ENCODE measurements at regions not wholly inside any gene's neighbourhood (a gene's known extent, or its start where the extent isn't known, plus 50 kb on each side); places are given as distances from the start of the nearest gene placed in this dataset.

DNA sequence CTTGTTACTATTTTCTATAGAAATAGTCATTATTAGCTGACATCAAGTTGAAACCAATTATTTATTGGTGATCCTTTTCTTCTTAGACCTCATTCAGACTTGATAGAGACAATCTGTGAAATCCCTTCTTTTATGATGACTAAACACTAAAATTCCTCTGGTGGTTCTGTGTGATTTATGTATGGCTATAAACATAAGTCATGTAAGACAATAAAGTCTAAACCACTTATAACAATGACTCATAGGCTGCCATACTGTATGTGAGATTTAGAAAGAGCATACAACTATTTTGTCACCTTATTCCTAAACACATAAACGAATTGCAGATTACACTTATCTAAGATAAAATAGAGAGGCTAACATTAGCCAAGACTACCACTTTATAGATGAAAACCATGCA, 101.1 kb upstream of the PRR32 start:
- TF ChIP-seq, protein P1, sequence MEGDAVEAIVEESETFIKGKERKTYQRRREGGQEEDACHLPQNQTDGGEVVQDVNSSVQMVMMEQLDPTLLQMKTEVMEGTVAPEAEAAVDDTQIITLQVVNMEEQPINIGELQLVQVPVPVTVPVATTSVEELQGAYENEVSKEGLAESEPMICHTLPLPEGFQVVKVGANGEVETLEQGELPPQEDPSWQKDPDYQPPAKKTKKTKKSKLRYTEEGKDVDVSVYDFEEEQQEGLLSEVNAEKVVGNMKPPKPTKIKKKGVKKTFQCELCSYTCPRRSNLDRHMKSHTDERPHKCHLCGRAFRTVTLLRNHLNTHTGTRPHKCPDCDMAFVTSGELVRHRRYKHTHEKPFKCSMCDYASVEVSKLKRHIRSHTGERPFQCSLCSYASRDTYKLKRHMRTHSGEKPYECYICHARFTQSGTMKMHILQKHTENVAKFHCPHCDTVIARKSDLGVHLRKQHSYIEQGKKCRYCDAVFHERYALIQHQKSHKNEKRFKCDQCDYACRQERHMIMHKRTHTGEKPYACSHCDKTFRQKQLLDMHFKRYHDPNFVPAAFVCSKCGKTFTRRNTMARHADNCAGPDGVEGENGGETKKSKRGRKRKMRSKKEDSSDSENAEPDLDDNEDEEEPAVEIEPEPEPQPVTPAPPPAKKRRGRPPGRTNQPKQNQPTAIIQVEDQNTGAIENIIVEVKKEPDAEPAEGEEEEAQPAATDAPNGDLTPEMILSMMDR (conservative IDR thresholded peaks at IDR 0.05; ENCODE audit: low read depth, low read length), result no peak
- TF ChIP-seq EZH2 (IDR thresholded peaks at IDR 0.05; ENCODE audit: low read length, unreplicated experiment) (no peak), EZH2phosphoT487 (IDR thresholded peaks at IDR 0.05; ENCODE audit: borderline replicate concordance, low read length) (no peak)
